Stimulated activated CD8-positive, alpha-beta memory T cell treated with anti-CD3 and anti-CD28 coated beads, Interleukin-4, amount 100 ng/mL, for 24 hours (primary cell): ENCODE measurements at regions not wholly inside any gene's neighbourhood (a gene's known extent, or its start where the extent isn't known, plus 50 kb on each side); places are given as distances from the start of the nearest gene placed in this dataset.

Source experiments
- DNase-seq: peaks from one replicate; pipeline ENCODE4 v3.0.0-alpha.2; 2020; ENCODE audit warnings: low read depth

GRCh38 chr22:48706934-48707762, 1120.5 kb downstream of the BRD1 start:
- no peak for DNase-seq

GRCh38 chr22:48705917-48706605, 1121.6 kb downstream of the BRD1 start:
- DNase-seq, result no peak

- DNase-seq, result no peak
Measured at GRCh38 chr22:48705159-48705916, 1122.3 kb downstream of the BRD1 start.

GRCh38 chr22:48704335-48704734, 1123.3 kb downstream of the BRD1 start:
- DNase-seq, result no peak

- no peak for DNase-seq
Measured at GRCh38 chr22:48703265-48703941, 1124.3 kb downstream of the BRD1 start.

- DNase-seq, result no peak
Measured at GRCh38 chr22:48702573-48703264, 1125.0 kb downstream of the BRD1 start.

- DNase-seq, result no peak
Measured at GRCh38 chr22:48701296-48702030, 1126.2 kb downstream of the BRD1 start.

GRCh38 chr22:48700566-48701295, 1126.9 kb downstream of the BRD1 start:
- no peak for DNase-seq

GRCh38 chr22:48700180-48700565, 1127.5 kb downstream of the BRD1 start:
- no peak for DNase-seq

- no peak for DNase-seq
Measured at GRCh38 chr22:48699511-48699910, 1128.2 kb downstream of the BRD1 start.

GRCh38 chr22:48698618-48699017, 1129.1 kb downstream of the BRD1 start:
- DNase-seq, result no peak

GRCh38 chr22:48697694-48698276, 1129.9 kb downstream of the BRD1 start:
- DNase-seq, result no peak

- DNase-seq, result no peak
Measured at GRCh38 chr22:48697223-48697622, 1130.5 kb downstream of the BRD1 start.

GRCh38 chr22:48696371-48696770, 1131.3 kb downstream of the BRD1 start:
- no peak for DNase-seq

- DNase-seq, result no peak
Measured at GRCh38 chr22:48695731-48696305, 1131.9 kb downstream of the BRD1 start.

- DNase-seq, result no peak
Measured at GRCh38 chr22:48695251-48695650, 1132.4 kb downstream of the BRD1 start.

- no peak for DNase-seq
Measured at GRCh38 chr22:48694296-48694883, 1133.3 kb downstream of the BRD1 start.

GRCh38 chr22:48693377-48694135, 1134.1 kb downstream of the BRD1 start:
- no peak for DNase-seq
